PC-9 (cell line): ENCODE measurements at regions not wholly inside any gene's neighbourhood (a gene's known extent, or its start where the extent isn't known, plus 50 kb on each side); places are given as distances from the start of the nearest gene placed in this dataset.

Experiments used
- BruUV-seq: library from RNA; stranded (reverse); fragments of 400-500 nt; replicated peaks from 2 replicates; lab custom pipeline; 2021; lab: Mats Ljungman, UMichigan
- CTCF ChIA-PET: fragments of 300-600 bp; sonication (Branson Sonifier 250); formaldehyde crosslinking; loops from one replicate; lab custom pipeline; 2022; ENCODE audit warnings: antibody characterized with exemption; lab: Charles Lee
- POLR2A ChIA-PET: fragments of 300-600 bp; sonication (Branson Sonifier 250); formaldehyde crosslinking; loops from one replicate; lab custom pipeline; 2022; ENCODE audit warnings: antibody characterized with exemption; ENCODE audit not compliant: unreplicated experiment; lab: Charles Lee
- DNase-seq, 2 experiments: peaks; one replicate each; pipeline versions ENCODE4 v3.0.0 to v3.0.0-alpha.2; 2015 to 2022; ENCODE audit warnings: mixed read lengths in 1 of 2
- H2AFZ ChIP-seq: fragments of 200-600 bp; sonication (generic); 2 replicates; pipeline ENCODE4 v1.8.1; 2017; ENCODE audit warnings: antibody characterized with exemption
- H3F3A ChIP-seq: fragments of 200-600 bp; sonication (generic); 2 replicates; pipeline ENCODE4 v1.8.1; 2017; ENCODE audit warnings: antibody characterized with exemption, mild to moderate bottlenecking, low read depth; ENCODE audit not compliant: insufficient read depth
- H3K27ac ChIP-seq: fragments of 200-600 bp; sonication (generic); 2 replicates; pipeline ENCODE4 v1.6.1; 2016; ENCODE audit warnings: mixed run types
- H3K27me3 ChIP-seq: fragments of 200-600 bp; sonication (generic); 2 replicates; pipeline ENCODE4 v1.6.1; 2016; ENCODE audit warnings: low read depth, mixed run types; ENCODE audit not compliant: insufficient read depth
- H3K36me3 ChIP-seq: fragments of 200-600 bp; sonication (generic); 2 replicates; pipeline ENCODE4 v1.6.1; 2016; ENCODE audit warnings: low read depth, mixed run types
- H3K4me1 ChIP-seq: fragments of 200-600 bp; sonication (generic); replicated peaks from 2 replicates; pipeline ENCODE4 v1.6.1; 2016; ENCODE audit warnings: mixed run types; ENCODE audit not compliant: insufficient read depth
- H3K4me2 ChIP-seq: fragments of 200-600 bp; sonication (generic); 2 replicates; pipeline ENCODE4 v1.6.1; 2017; ENCODE audit warnings: mixed run types
- H3K4me3 ChIP-seq: fragments of 200-600 bp; sonication (generic); 2 replicates; pipeline ENCODE4 v1.6.1; 2016; ENCODE audit warnings: mixed run types
- H3K79me2 ChIP-seq: fragments of 200-600 bp; sonication (generic); 2 replicates; pipeline ENCODE4 v1.6.1; 2017; ENCODE audit warnings: low read depth, mixed run types
- H3K9me2 ChIP-seq: fragments of 200-600 bp; sonication (generic); 2 replicates; pipeline ENCODE4 v1.8.1; 2017; ENCODE audit warnings: mild to moderate bottlenecking; ENCODE audit not compliant: insufficient read depth
- H3K9me3 ChIP-seq: fragments of 200-600 bp; sonication (generic); 2 replicates; pipeline ENCODE4 v1.8.1; 2016; ENCODE audit warnings: low read depth; ENCODE audit not compliant: insufficient read depth
- H4K20me1 ChIP-seq: fragments of 200-600 bp; sonication (generic); 2 replicates; pipeline ENCODE4 v1.8.1; 2017; ENCODE audit not compliant: insufficient read depth
- EZH2 ChIP-seq: fragments of 200-600 bp; sonication (generic); IDR thresholded peaks from 2 replicates; pipeline ENCODE4 v1.8.0; 2017; ENCODE audit warnings: antibody characterized with exemption, low read depth
- intact Hi-C: fragments of 100-400 bp; cut with micrococcal nuclease; formaldehyde crosslinking; loops from one replicate; pipeline ENCODE4 v1.10.0; 2022; ENCODE audit not compliant: unreplicated experiment
- TF ChIP-seq, protein P1 (sequence below): fragments of 200-600 bp; sonication (generic); conservative IDR thresholded peaks from 2 replicates; pipeline ENCODE4 v1.6.1; 2017; ENCODE audit warnings: mixed run types, antibody characterized with exemption, mild to moderate bottlenecking, moderate library complexity

- H3F3A ChIP-seq: no peaks in the 10 kb centered on the region
- H3K36me3 ChIP-seq: no peaks in the 10 kb centered on the region
- POLR2A ChIA-PET: no interaction called here
- CTCF ChIA-PET: no interaction called here
- no peaks in the 10 kb centered on the region for H4K20me1 ChIP-seq
- no peak for DNase-seq
- no peak overlapping the region for H3K4me2 ChIP-seq
- no peaks in the 10 kb centered on the region for H3K4me1 ChIP-seq
- TF ChIP-seq, protein P1, sequence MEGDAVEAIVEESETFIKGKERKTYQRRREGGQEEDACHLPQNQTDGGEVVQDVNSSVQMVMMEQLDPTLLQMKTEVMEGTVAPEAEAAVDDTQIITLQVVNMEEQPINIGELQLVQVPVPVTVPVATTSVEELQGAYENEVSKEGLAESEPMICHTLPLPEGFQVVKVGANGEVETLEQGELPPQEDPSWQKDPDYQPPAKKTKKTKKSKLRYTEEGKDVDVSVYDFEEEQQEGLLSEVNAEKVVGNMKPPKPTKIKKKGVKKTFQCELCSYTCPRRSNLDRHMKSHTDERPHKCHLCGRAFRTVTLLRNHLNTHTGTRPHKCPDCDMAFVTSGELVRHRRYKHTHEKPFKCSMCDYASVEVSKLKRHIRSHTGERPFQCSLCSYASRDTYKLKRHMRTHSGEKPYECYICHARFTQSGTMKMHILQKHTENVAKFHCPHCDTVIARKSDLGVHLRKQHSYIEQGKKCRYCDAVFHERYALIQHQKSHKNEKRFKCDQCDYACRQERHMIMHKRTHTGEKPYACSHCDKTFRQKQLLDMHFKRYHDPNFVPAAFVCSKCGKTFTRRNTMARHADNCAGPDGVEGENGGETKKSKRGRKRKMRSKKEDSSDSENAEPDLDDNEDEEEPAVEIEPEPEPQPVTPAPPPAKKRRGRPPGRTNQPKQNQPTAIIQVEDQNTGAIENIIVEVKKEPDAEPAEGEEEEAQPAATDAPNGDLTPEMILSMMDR: no peak
- TF ChIP-seq EZH2: no peak
- no peaks in the 10 kb centered on the region for H3K27me3 ChIP-seq
- no peaks in the 10 kb centered on the region for H3K79me2 ChIP-seq
- intact Hi-C loops: no loop called here
- no peak overlapping the region for H2AFZ ChIP-seq
- no peaks in the 10 kb centered on the region for H3K9me3 ChIP-seq
- BruUV-seq: no TSS peak
- H3K27ac ChIP-seq: no peak overlapping the region
- no peaks in the 10 kb centered on the region for H3K9me2 ChIP-seq
- H3K4me3 ChIP-seq: no peak overlapping the region
Observed at GRCh38 chr6:8914700-8915099, 479.4 kb upstream of the SLC35B3 start.

DNA sequence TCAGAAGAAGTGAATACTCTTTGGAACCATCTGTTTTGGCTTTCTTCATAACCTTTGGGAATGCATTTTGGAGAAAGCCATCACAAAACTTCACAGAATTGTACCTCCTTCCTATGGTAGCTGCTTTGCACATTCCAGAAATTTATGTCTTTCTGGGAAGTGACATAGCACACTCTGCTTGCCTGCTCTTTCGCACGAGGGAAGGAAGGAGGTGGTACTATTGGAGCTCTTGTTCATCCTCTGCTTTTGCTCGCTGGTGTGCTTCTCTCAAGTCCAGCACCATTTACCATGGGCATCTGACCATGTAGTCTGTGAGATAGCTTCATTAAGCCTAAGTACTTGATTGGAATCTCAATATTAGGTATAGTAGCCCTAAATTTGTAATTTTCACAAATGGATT, 473.3 kb upstream of the SLC35B3 start:
- H3K36me3 ChIP-seq: no peaks in the 10 kb centered on the region
- no peaks in the 10 kb centered on the region for H3K9me2 ChIP-seq
- H3K79me2 ChIP-seq: no peaks in the 10 kb centered on the region
- no peaks in the 10 kb centered on the region for H4K20me1 ChIP-seq
- ChIA-PET POLR2A (no interaction called here), CTCF (no interaction called here)
- intact Hi-C loops: no loop called here
- no peak for DNase-seq
- no TSS peak for BruUV-seq
- TF ChIP-seq, protein P1: no peak
- no peak for TF ChIP-seq EZH2
- H3K4me3 ChIP-seq: no peak overlapping the region
- H3K27ac ChIP-seq: no peak overlapping the region
- no peak overlapping the region for H2AFZ ChIP-seq
- no peaks in the 10 kb centered on the region for H3K9me3 ChIP-seq
- H3K4me1 ChIP-seq: no peaks in the 10 kb centered on the region
- H3F3A ChIP-seq: no peaks in the 10 kb centered on the region
- no peak overlapping the region for H3K4me2 ChIP-seq
- H3K27me3 ChIP-seq: no peaks in the 10 kb centered on the region

GRCh38 chr6:8906699-8907098, 471.4 kb upstream of the SLC35B3 start:
- no peaks in the 10 kb centered on the region for H3K4me1 ChIP-seq
- no peaks in the 10 kb centered on the region for H3K27me3 ChIP-seq
- H3K36me3 ChIP-seq: no peaks in the 10 kb centered on the region
- TF ChIP-seq, protein P1: no peak
- no peak for TF ChIP-seq EZH2
- CTCF ChIA-PET: interaction anchor here (0.6 kb wide), 1 partner anchor 76 kb away, joined by 4 read pairs; no protein-coding TSS in a partner anchor
- no TSS peak for BruUV-seq
- no peak overlapping the region for H2AFZ ChIP-seq
- H3K79me2 ChIP-seq: no peaks in the 10 kb centered on the region
- H3K4me2 ChIP-seq: no peak overlapping the region
- H3K4me3 ChIP-seq: no peak overlapping the region
- H3K9me3 ChIP-seq: no peaks in the 10 kb centered on the region
- H3F3A ChIP-seq: no peaks in the 10 kb centered on the region
- no peaks in the 10 kb centered on the region for H4K20me1 ChIP-seq
- intact Hi-C loops: no loop called here
- no peak for DNase-seq
- H3K27ac ChIP-seq: no peak overlapping the region
- H3K9me2 ChIP-seq: no peaks in the 10 kb centered on the region
- POLR2A ChIA-PET: no interaction called here
